Fibroblast of mammary gland (primary cell): ENCODE measurements at regions not wholly inside any gene's neighbourhood (a gene's known extent, or its start where the extent isn't known, plus 50 kb on each side); places are given as distances from the start of the nearest gene placed in this dataset.

Experiments used
- DNase-seq: peaks from one replicate; pipeline ENCODE4 v3.0.0-alpha.2; 2010; ENCODE audit warnings: low read depth
- H3K4me3 ChIP-seq: 2 replicates; pipeline ENCODE4 v1.5.1; 2011; ENCODE audit warnings: low read depth, mild to moderate bottlenecking, low read length, moderate library complexity; ENCODE audit not compliant: control insufficient read depth
- CTCF ChIP-seq: conservative IDR thresholded peaks from 2 replicates; pipeline ENCODE4 v1.5.1; 2011; ENCODE audit warnings: low read depth, low read length, inconsistent platforms; ENCODE audit not compliant: control insufficient read depth, insufficient read depth

GRCh38 chr5:82754759-82755158 is 322.4 kb downstream of the TMEM167A start:
- no peak overlapping the region for H3K4me3 ChIP-seq
- no peak for DNase-seq
- TF ChIP-seq CTCF, result no peak

GRCh38 chr5:82754036-82754746 is 323.0 kb downstream of the TMEM167A start:
- no peak overlapping the region for H3K4me3 ChIP-seq
- DNase-seq, result no peak
- TF ChIP-seq CTCF, result no peak

- DNase-seq, result no peak
- H3K4me3 ChIP-seq, result no peak overlapping the region
- TF ChIP-seq CTCF, result no peak
These were observed 323.8 kb downstream of the TMEM167A start for GRCh38 chr5:82753374-82753773.

- DNase-seq, result no peak
- H3K4me3 ChIP-seq, result no peak overlapping the region
- no peak for TF ChIP-seq CTCF
These were observed 327.8 kb downstream of the TMEM167A start for GRCh38 chr5:82749461-82749820.

DNA sequence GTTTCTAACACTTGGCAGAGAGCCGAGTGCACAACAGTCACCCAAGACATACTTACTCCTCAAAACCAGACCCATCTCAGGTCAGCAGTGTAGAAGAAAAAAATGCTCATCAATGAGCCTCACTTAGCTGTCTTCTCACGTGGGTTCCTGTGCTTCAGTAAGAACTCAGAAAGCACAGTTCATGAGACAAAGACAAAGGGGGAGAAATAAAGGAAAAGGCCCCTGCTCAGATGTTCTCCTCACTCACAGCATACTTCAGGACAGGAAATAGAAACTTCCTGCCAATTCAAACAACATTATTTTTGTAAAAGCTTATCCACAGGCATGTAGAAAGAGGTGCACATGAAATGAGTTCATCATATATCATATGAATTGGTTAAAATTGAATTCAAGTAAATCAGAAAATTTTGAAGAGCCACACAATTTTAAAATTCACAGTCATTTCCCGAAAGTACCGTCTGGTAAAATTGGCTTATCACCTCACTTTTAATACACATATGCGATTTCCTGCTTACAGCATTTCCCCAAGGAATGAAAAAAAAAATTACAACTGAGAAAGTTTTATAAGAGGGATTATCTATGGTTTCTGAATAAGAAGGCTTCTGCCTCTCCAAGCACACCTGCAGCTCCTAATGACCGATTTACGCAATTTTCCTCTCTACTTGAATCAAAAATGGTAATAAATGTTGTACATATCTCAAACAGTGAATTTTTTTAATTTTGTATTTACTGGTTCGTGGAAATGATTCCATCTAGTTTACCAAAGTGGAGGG is 328.3 kb downstream of the TMEM167A start:
- no peak for TF ChIP-seq CTCF
- H3K4me3 ChIP-seq, result no peak overlapping the region
- no peak for DNase-seq

- no peak for TF ChIP-seq CTCF
- DNase-seq, result no peak
- no peak overlapping the region for H3K4me3 ChIP-seq
These were observed 329.2 kb downstream of the TMEM167A start for GRCh38 chr5:82747986-82748385.
